HG03066 (cell line): ENCODE measurements at regions not wholly inside any gene's neighbourhood (a gene's known extent, or its start where the extent isn't known, plus 50 kb on each side); places are given as distances from the start of the nearest gene placed in this dataset.

Experiments used
- ATAC-seq: cut with Tn5 transposase; IDR thresholded peaks from one replicate; pipeline ENCODE4 v1.9.1; 2021; ENCODE audit warnings: low read depth; ENCODE audit not compliant: unreplicated experiment

GRCh38 chr2:236404346-236404745 lies 140.1 kb upstream of the ASB18 start:
- ATAC-seq, result no peak

- no peak for ATAC-seq
Measured at GRCh38 chr2:236405357-236405756, 141.2 kb upstream of the ASB18 start.

- ATAC-seq, result no peak
Measured at GRCh38 chr2:236408090-236408489, 143.9 kb upstream of the ASB18 start.

- ATAC-seq, result no peak
Measured at GRCh38 chr2:236408786-236409185, 144.6 kb upstream of the ASB18 start.

- ATAC-seq, result no peak
Measured at GRCh38 chr2:236415684-236416444, 151.7 kb upstream of the ASB18 start.

GRCh38 chr2:236417150-236417549 lies 152.5 kb upstream of the ACKR3 start:
- ATAC-seq, result no peak

- ATAC-seq, result no peak
Measured at GRCh38 chr2:236430584-236430983, 139.0 kb upstream of the ACKR3 start.

- no peak for ATAC-seq
Measured at GRCh38 chr2:236434593-236434992, 135.0 kb upstream of the ACKR3 start.

GRCh38 chr2:236440110-236440881 lies 129.3 kb upstream of the ACKR3 start:
- ATAC-seq, result no peak

GRCh38 chr2:236444187-236444586 lies 125.4 kb upstream of the ACKR3 start:
- ATAC-seq, result no peak

GRCh38 chr2:236445678-236446077 lies 123.9 kb upstream of the ACKR3 start:
- no peak for ATAC-seq

GRCh38 chr2:236446521-236446920 lies 123.1 kb upstream of the ACKR3 start:
- ATAC-seq, result no peak

- no peak for ATAC-seq
Measured at GRCh38 chr2:236449167-236449761, 120.4 kb upstream of the ACKR3 start.

- no peak for ATAC-seq
Measured at GRCh38 chr2:236452238-236452637, 117.4 kb upstream of the ACKR3 start.

GRCh38 chr2:236454076-236454475 lies 115.5 kb upstream of the ACKR3 start:
- no peak for ATAC-seq

- no peak for ATAC-seq
Measured at GRCh38 chr2:236459393-236459792, 110.2 kb upstream of the ACKR3 start.

GRCh38 chr2:236464140-236464539 lies 105.5 kb upstream of the ACKR3 start:
- ATAC-seq, result no peak

- no peak for ATAC-seq
Measured at GRCh38 chr2:236472720-236473495, 96.7 kb upstream of the ACKR3 start.

- no peak for ATAC-seq
Measured at GRCh38 chr2:236473691-236474090, 95.9 kb upstream of the ACKR3 start.

GRCh38 chr2:236479814-236480213 lies 89.8 kb upstream of the ACKR3 start:
- no peak for ATAC-seq

GRCh38 chr2:236483102-236483501 lies 86.5 kb upstream of the ACKR3 start:
- ATAC-seq, result no peak
